Muscle of leg (tissue), 3 donors: ENCODE measurements at regions not wholly inside any gene's neighbourhood (a gene's known extent, or its start where the extent isn't known, plus 50 kb on each side); places are given as distances from the start of the nearest gene placed in this dataset.

Source experiments
- DNase-seq: peaks from one replicate; pipeline ENCODE4 v3.0.0; 2013
- H3K27ac ChIP-seq: one replicate; pipeline ENCODE4 v1.5.1; 2013; ENCODE audit warnings: mild to moderate bottlenecking, low read length, control low read depth
- H3K27me3 ChIP-seq: one replicate; pipeline ENCODE4 v1.6.1; 2013; ENCODE audit warnings: low read length; ENCODE audit not compliant: control insufficient read depth, insufficient read depth
- H3K36me3 ChIP-seq: one replicate; pipeline ENCODE4 v1.6.1; 2013; ENCODE audit warnings: low read length; ENCODE audit not compliant: control insufficient read depth, insufficient read depth
- H3K4me1 ChIP-seq: one replicate; pipeline ENCODE4 v1.6.1; 2013; ENCODE audit warnings: low read length; ENCODE audit not compliant: control insufficient read depth, insufficient read depth
- H3K4me3 ChIP-seq: one replicate; pipeline ENCODE4 v1.5.1; 2013; ENCODE audit warnings: low read length, control low read depth
- H3K9me3 ChIP-seq: replicated peaks from 2 replicates; pipeline ENCODE4 v1.6.1; 2013; ENCODE audit warnings: low read depth, low read length; ENCODE audit not compliant: control insufficient read depth
- whole genome bisulfite sequencing: methylation state at CpG from one replicate; pipeline ENCODE4 v1.1.5; 2013; ENCODE audit warnings: missing lambda C conversion rate; ENCODE audit not compliant: insufficient coverage; 5-methylcytosine and 5-hydroxymethylcytosine counted together

GRCh38 chrX:13266641-13267345 is 53.1 kb downstream of the ATXN3L start:
- WGBS, result 62% methylated on average over 2 of the region's 10 CpGs
- H3K4me1 ChIP-seq, result no peaks in the 10 kb centered on the region

GRCh38 chrX:13265549-13266132 is 54.2 kb downstream of the ATXN3L start:
- no peak for DNase-seq
- Histone ChIP-seq H3K9me3 (no peaks in the 10 kb centered on the region), H3K36me3 (no peaks in the 10 kb centered on the region), H3K4me1 (no peaks in the 10 kb centered on the region), H3K4me3 (no peak overlapping the region), H3K27me3 (peaks cover 19% of the 10 kb centered on the region), H3K27ac (no peak overlapping the region)
- 90% methylated on average over 2 of the region's 4 CpGs for WGBS

More at GRCh38 chrX:13266641-13267345, 53.1 kb downstream of the ATXN3L start:
- no peaks in the 10 kb centered on the region for H3K36me3 ChIP-seq
- no peaks in the 10 kb centered on the region for H3K9me3 ChIP-seq
- H3K4me3 ChIP-seq, result no peak overlapping the region
- H3K27ac ChIP-seq, result no peak overlapping the region
- DNase-seq, result no peak
- H3K27me3 ChIP-seq, result peaks cover 18% of the 10 kb centered on the region

GRCh38 chrX:13265111-13265510 is 54.7 kb downstream of the ATXN3L start:
- 82% methylated on average over 1 of the region's 1 CpG for WGBS
- H3K4me3 ChIP-seq, result no peak overlapping the region
- H3K27me3 ChIP-seq, result peaks cover 19% of the 10 kb centered on the region
- no peaks in the 10 kb centered on the region for H3K4me1 ChIP-seq
- no peak for DNase-seq
- no peak overlapping the region for H3K27ac ChIP-seq
- H3K36me3 ChIP-seq, result no peaks in the 10 kb centered on the region
- H3K9me3 ChIP-seq, result no peaks in the 10 kb centered on the region

GRCh38 chrX:13263560-13264251 is 56.1 kb downstream of the ATXN3L start:
- Histone ChIP-seq H3K27me3 (peaks cover 21% of the 10 kb centered on the region), H3K27ac (no peak overlapping the region), H3K36me3 (no peaks in the 10 kb centered on the region), H3K4me1 (no peaks in the 10 kb centered on the region), H3K4me3 (no peak overlapping the region), H3K9me3 (no peaks in the 10 kb centered on the region)
- DNase-seq, result no peak
- 81% methylated on average over 4 of the region's 6 CpGs for WGBS

GRCh38 chrX:13261348-13261747 is 58.5 kb downstream of the ATXN3L start:
- Histone ChIP-seq H3K27ac (no peak overlapping the region), H3K36me3 (no peaks in the 10 kb centered on the region), H3K4me1 (no peaks in the 10 kb centered on the region), H3K9me3 (no peaks in the 10 kb centered on the region), H3K27me3 (peaks cover 21% of the 10 kb centered on the region), H3K4me3 (no peak overlapping the region)
- no CpG with 5 or more reads among the region's 5 CpGs for WGBS
- DNase-seq, result no peak

- Histone ChIP-seq H3K27me3 (peaks cover 24% of the 10 kb centered on the region), H3K36me3 (no peaks in the 10 kb centered on the region), H3K4me1 (no peaks in the 10 kb centered on the region), H3K27ac (no peak overlapping the region), H3K9me3 (no peaks in the 10 kb centered on the region), H3K4me3 (no peak overlapping the region)
- DNase-seq, result no peak
- WGBS, result 93% methylated on average over 2 of the region's 4 CpGs
These were observed 59.3 kb downstream of the ATXN3L start for GRCh38 chrX:13260598-13260997.

GRCh38 chrX:13258725-13259124 is 61.1 kb downstream of the ATXN3L start:
- no peaks in the 10 kb centered on the region for H3K9me3 ChIP-seq
- H3K4me1 ChIP-seq, result no peaks in the 10 kb centered on the region
- no peak overlapping the region for H3K4me3 ChIP-seq
- no peak overlapping the region for H3K27ac ChIP-seq
- H3K36me3 ChIP-seq, result no peaks in the 10 kb centered on the region
- peaks cover 22% of the 10 kb centered on the region for H3K27me3 ChIP-seq
- DNase-seq, result no peak
- WGBS, result 50% methylated on average over 1 of the region's 5 CpGs

GRCh38 chrX:13258052-13258444 is 61.8 kb downstream of the ATXN3L start:
- WGBS, result 92% methylated on average over 2 of the region's 3 CpGs
- H3K27ac ChIP-seq, result no peak overlapping the region

GRCh38 chrX:13257223-13258051 is 62.4 kb downstream of the ATXN3L start:
- Histone ChIP-seq H3K4me3 (no peak overlapping the region), H3K27ac (no peak overlapping the region), H3K36me3 (no peaks in the 10 kb centered on the region), H3K27me3 (peaks cover 28% of the 10 kb centered on the region), H3K9me3 (no peaks in the 10 kb centered on the region), H3K4me1 (no peaks in the 10 kb centered on the region)
- no peak for DNase-seq
- WGBS, result no CpG with 5 or more reads among the region's 6 CpGs

More at GRCh38 chrX:13258052-13258444, 61.8 kb downstream of the ATXN3L start:
- Histone ChIP-seq H3K4me3 (no peak overlapping the region), H3K9me3 (no peaks in the 10 kb centered on the region), H3K27me3 (peaks cover 25% of the 10 kb centered on the region), H3K36me3 (no peaks in the 10 kb centered on the region), H3K4me1 (no peaks in the 10 kb centered on the region)
- no peak for DNase-seq

GRCh38 chrX:13256603-13257002 is 63.2 kb downstream of the ATXN3L start:
- no peak overlapping the region for H3K27ac ChIP-seq
- H3K27me3 ChIP-seq, result peaks cover 32% of the 10 kb centered on the region
- no peak for DNase-seq
- no peaks in the 10 kb centered on the region for H3K36me3 ChIP-seq
- no peaks in the 10 kb centered on the region for H3K9me3 ChIP-seq
- H3K4me3 ChIP-seq, result no peak overlapping the region
- H3K4me1 ChIP-seq, result no peaks in the 10 kb centered on the region
